ENCODE measurements at regions not wholly inside any gene's neighbourhood (a gene's known extent, or its start where the extent isn't known, plus 50 kb on each side); places are given as distances from the start of the nearest gene placed in this dataset.
"Not testable (repeated sequence)": the region's sequence is repeated elsewhere in the genome, so short reads cannot be mapped to it uniquely, and the experiment has no call there.

- no peak for FAIRE-seq
Measured at GRCh38 chr3:38964646-38965045, 87.1 kb downstream of the SCN11A start.

GRCh38 chr3:38964204-38964603 is 87.5 kb downstream of the SCN11A start:
- no peak for FAIRE-seq

GRCh38 chr3:38960953-38961622 is 90.7 kb downstream of the SCN11A start:
- FAIRE-seq: no peak

- FAIRE-seq: no peak
Measured at GRCh38 chr3:38960042-38960622, 91.6 kb downstream of the SCN11A start.

GRCh38 chr3:38958026-38958720 is 93.6 kb downstream of the SCN11A start:
- no peak for FAIRE-seq

- FAIRE-seq: no peak
Measured at GRCh38 chr3:38957296-38957695, 94.4 kb downstream of the SCN11A start.

- no peak for FAIRE-seq
Measured at GRCh38 chr3:38952721-38953120, 99.0 kb downstream of the SCN11A start.

GRCh38 chr3:38951167-38951566 is 100.6 kb downstream of the SCN11A start:
- not testable (repeated sequence) for FAIRE-seq

GRCh38 chr3:38950581-38950980 is 101.2 kb downstream of the SCN11A start:
- FAIRE-seq: no peak

GRCh38 chr3:38949994-38950393 is 101.8 kb downstream of the SCN11A start:
- FAIRE-seq: no peak

GRCh38 chr3:38940394-38940793 is 111.3 kb downstream of the SCN11A start:
- FAIRE-seq: no peak

- FAIRE-seq: no peak
Measured at GRCh38 chr3:38925351-38925750, 109.3 kb upstream of the SCN10A start.

GRCh38 chr3:38916706-38917105 is 100.7 kb upstream of the SCN10A start:
- FAIRE-seq: no peak

GRCh38 chr3:38907426-38907825 is 91.4 kb upstream of the SCN10A start:
- FAIRE-seq: no peak

GRCh38 chr3:38890426-38890825 is 74.4 kb upstream of the SCN10A start:
- no peak for FAIRE-seq

GRCh38 chr3:38878646-38879045 is 62.6 kb upstream of the SCN10A start:
- FAIRE-seq: no peak
